Activated naive CD4-positive, alpha-beta T cell treated with anti-CD3 and anti-CD28 coated beads for 36 hours (primary cell): ENCODE measurements at regions not wholly inside any gene's neighbourhood (a gene's known extent, or its start where the extent isn't known, plus 50 kb on each side); places are given as distances from the start of the nearest gene placed in this dataset.

ENCODE experiments used
- CTCF ChIA-PET: fragments of 350-600 bp; sonication (Branson Sonifier 250); formaldehyde crosslinking; loops from one replicate; lab custom pipeline; 2021; ENCODE audit warnings: antibody characterized with exemption; lab: Charles Lee
- DNase-seq: peaks from one replicate; pipeline ENCODE4 v3.0.0-alpha.2; 2020
- H3K27ac Mint-ChIP-seq: one replicate; pipeline ENCODE4 v1.8.0; 2021; ENCODE audit warnings: mild to moderate bottlenecking, mixed read lengths
- H3K27me3 Mint-ChIP-seq: one replicate; pipeline ENCODE4 v1.8.0; 2021; ENCODE audit warnings: low read depth, mixed read lengths
- H3K36me3 Mint-ChIP-seq: one replicate; pipeline ENCODE4 v1.8.0; 2021; ENCODE audit warnings: low read depth, mixed read lengths
- H3K4me1 Mint-ChIP-seq: one replicate; pipeline ENCODE4 v1.8.0; 2021; ENCODE audit warnings: low read depth, mixed read lengths
- H3K4me3 Mint-ChIP-seq: one replicate; pipeline ENCODE4 v1.8.0; 2021; ENCODE audit warnings: mild to moderate bottlenecking, moderate library complexity, mixed read lengths
- H3K9me3 Mint-ChIP-seq: one replicate; pipeline ENCODE4 v1.8.0; 2021; ENCODE audit warnings: mixed read lengths
- intact Hi-C: fragments of 100-400 bp; cut with micrococcal nuclease; formaldehyde crosslinking; loops from one replicate; pipeline ENCODE4 v1.15.1; 2023

DNA sequence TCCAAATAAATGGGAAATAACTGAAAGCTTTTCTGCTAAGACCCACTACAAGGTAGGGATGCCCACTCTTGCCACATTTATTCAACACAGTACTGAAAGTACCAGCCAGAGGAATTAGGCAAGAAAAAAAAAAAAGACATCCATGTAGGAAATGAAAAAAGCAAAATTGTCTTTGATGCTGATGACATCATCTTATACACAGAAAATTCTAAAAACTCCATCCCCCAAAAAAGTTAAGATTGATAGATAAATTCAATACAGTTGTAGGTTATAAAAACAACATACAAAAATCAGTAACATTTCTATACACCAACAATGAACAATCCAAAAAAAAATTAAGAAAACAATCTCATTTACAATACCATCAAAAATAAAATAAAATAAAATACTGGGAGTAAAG lies 330.4 kb downstream of the RBM26 start:
- no peak for DNase-seq
- peaks cover 7% of the 10 kb centered on the region for H3K27me3 Mint-ChIP-seq
- intact Hi-C loops: no loop called here
- H3K36me3 Mint-ChIP-seq: no peaks in the 10 kb centered on the region
- H3K27ac Mint-ChIP-seq: no peak overlapping the region
- no peaks in the 10 kb centered on the region for H3K9me3 Mint-ChIP-seq
- H3K4me3 Mint-ChIP-seq: no peak overlapping the region
- CTCF ChIA-PET: interaction anchor here (0.7 kb wide), 1 partner anchor 302 kb away, joined by 4 read pairs; no protein-coding TSS in a partner anchor
- no peaks in the 10 kb centered on the region for H3K4me1 Mint-ChIP-seq

- H3K27me3 Mint-ChIP-seq: peaks cover 19% of the 10 kb centered on the region
- no peak overlapping the region for H3K4me3 Mint-ChIP-seq
- no peak overlapping the region for H3K27ac Mint-ChIP-seq
- intact Hi-C loops: no loop called here
- H3K9me3 Mint-ChIP-seq: no peaks in the 10 kb centered on the region
- H3K4me1 Mint-ChIP-seq: no peaks in the 10 kb centered on the region
- CTCF ChIA-PET: interaction anchor here (0.7 kb wide), 1 partner anchor 11 kb away, joined by 3 read pairs; no protein-coding TSS in a partner anchor
- DNase-seq: no peak
- H3K36me3 Mint-ChIP-seq: no peaks in the 10 kb centered on the region
These were observed 335.6 kb downstream of the RBM26 start for GRCh38 chr13:79070343-79070974.

- H3K36me3 Mint-ChIP-seq: no peaks in the 10 kb centered on the region
- intact Hi-C loops: no loop called here
These were observed 343.8 kb downstream of the RBM26 start for GRCh38 chr13:79062291-79062690.

GRCh38 chr13:79060216-79060615 lies 345.8 kb downstream of the RBM26 start:
- Mint-ChIP-seq H3K4me1 (no peaks in the 10 kb centered on the region), H3K27ac (no peak overlapping the region), H3K9me3 (no peaks in the 10 kb centered on the region), H3K27me3 (peaks cover 12% of the 10 kb centered on the region), H3K4me3 (no peak overlapping the region), H3K36me3 (no peaks in the 10 kb centered on the region)
- CTCF ChIA-PET: no interaction called here
- intact Hi-C loops: no loop called here
- no peak for DNase-seq

More at GRCh38 chr13:79062291-79062690, 343.8 kb downstream of the RBM26 start:
- no peak overlapping the region for H3K4me3 Mint-ChIP-seq
- H3K4me1 Mint-ChIP-seq: no peaks in the 10 kb centered on the region
- H3K9me3 Mint-ChIP-seq: no peaks in the 10 kb centered on the region
- peaks cover 17% of the 10 kb centered on the region for H3K27me3 Mint-ChIP-seq
- no peak overlapping the region for H3K27ac Mint-ChIP-seq
- CTCF ChIA-PET: interaction anchor here (0.7 kb wide), 1 partner anchor 9 kb away, joined by 3 read pairs; no protein-coding TSS in a partner anchor
- no peak for DNase-seq

DNA sequence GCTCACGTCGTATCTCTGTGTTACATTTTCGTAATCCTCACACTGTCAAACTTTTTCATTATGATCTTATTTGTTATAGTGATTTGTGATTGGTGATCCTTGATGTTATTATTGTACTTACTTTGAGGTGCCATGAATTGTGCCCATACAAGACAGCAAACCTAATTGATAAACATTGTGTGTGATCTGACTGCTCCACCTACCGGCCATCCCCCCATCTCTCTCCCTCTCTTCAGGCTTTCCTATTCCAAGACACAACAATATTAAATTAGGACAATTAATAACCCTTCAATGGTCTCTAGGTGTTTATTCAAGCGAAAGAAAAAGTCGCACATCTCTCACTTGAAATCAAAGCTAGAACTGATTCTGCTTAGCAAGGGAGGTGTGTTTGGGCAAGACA lies 349.3 kb downstream of the RBM26 start:
- no peak for DNase-seq
- CTCF ChIA-PET: interaction anchor here (0.6 kb wide), 1 partner anchor 414 kb away, joined by 3 read pairs; no protein-coding TSS in a partner anchor
- Mint-ChIP-seq H3K27ac (no peak overlapping the region), H3K4me3 (no peak overlapping the region), H3K9me3 (no peaks in the 10 kb centered on the region), H3K36me3 (no peaks in the 10 kb centered on the region), H3K4me1 (no peaks in the 10 kb centered on the region), H3K27me3 (peaks cover 3% of the 10 kb centered on the region)
- intact Hi-C loops: no loop called here

DNA sequence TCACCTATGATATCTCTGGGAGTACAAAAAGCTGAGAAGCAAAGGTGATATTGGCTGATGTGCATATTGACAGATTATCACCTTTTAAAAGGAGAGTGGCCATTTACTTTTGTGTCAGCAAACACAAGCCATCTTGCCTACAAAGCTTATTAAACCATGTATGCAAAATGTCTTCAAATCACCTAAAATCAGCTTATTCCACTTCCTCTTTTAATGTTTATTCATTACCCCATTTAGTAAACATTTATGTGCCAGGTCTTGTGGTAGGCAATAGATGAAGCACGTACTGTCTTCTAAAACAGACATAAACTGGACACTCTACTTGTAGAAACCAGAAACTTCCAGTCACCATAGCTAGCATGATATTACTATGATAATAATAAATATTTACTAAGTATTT lies 354.6 kb downstream of the RBM26 start:
- no peak for DNase-seq
- Mint-ChIP-seq H3K27ac (no peak overlapping the region), H3K4me1 (no peaks in the 10 kb centered on the region), H3K4me3 (no peak overlapping the region), H3K27me3 (peaks cover 5% of the 10 kb centered on the region), H3K9me3 (no peaks in the 10 kb centered on the region), H3K36me3 (no peaks in the 10 kb centered on the region)
- CTCF ChIA-PET: interaction anchor here (0.7 kb wide), 1 partner anchor 9 kb away, joined by 3 read pairs; no protein-coding TSS in a partner anchor
- intact Hi-C loops: no loop called here

GRCh38 chr13:79044415-79044814 lies 361.6 kb downstream of the RBM26 start:
- peaks cover 5% of the 10 kb centered on the region for H3K27me3 Mint-ChIP-seq
- CTCF ChIA-PET: no interaction called here

DNA sequence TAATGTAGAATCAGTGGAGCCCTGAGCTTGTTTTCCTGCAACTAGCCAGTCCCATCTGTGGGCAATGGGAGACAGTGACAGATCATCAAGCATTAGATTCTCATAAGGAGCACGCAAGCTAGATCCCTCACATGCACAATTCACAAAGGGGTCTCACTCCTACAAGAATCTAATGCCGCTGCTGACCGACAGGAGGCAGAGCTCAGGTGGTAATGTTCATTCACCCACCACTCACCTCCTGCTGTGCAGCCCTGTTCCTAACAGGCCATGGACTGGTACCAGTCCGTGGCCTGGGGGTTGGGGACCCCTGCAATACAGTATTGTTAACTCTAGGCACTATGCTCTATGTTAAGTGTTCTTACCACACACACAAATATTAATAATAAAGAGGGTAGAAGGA lies 362.8 kb downstream of the RBM26 start:
- intact Hi-C loops: no loop called here
- DNase-seq: no peak
- CTCF ChIA-PET: no interaction called here
- peaks cover 5% of the 10 kb centered on the region for H3K27me3 Mint-ChIP-seq
- no peak overlapping the region for H3K4me3 Mint-ChIP-seq
- H3K9me3 Mint-ChIP-seq: no peaks in the 10 kb centered on the region
- H3K27ac Mint-ChIP-seq: no peak overlapping the region
- H3K36me3 Mint-ChIP-seq: no peaks in the 10 kb centered on the region
- H3K4me1 Mint-ChIP-seq: no peaks in the 10 kb centered on the region

More at GRCh38 chr13:79044415-79044814, 361.6 kb downstream of the RBM26 start:
- no peaks in the 10 kb centered on the region for H3K9me3 Mint-ChIP-seq
- DNase-seq: no peak
- H3K27ac Mint-ChIP-seq: no peak overlapping the region
- H3K4me1 Mint-ChIP-seq: no peaks in the 10 kb centered on the region
- no peaks in the 10 kb centered on the region for H3K36me3 Mint-ChIP-seq
- intact Hi-C loops: no loop called here
- no peak overlapping the region for H3K4me3 Mint-ChIP-seq

- Mint-ChIP-seq H3K36me3 (no peaks in the 10 kb centered on the region), H3K9me3 (no peaks in the 10 kb centered on the region), H3K27me3 (peaks cover 8% of the 10 kb centered on the region), H3K4me1 (no peaks in the 10 kb centered on the region), H3K4me3 (no peak overlapping the region), H3K27ac (no peak overlapping the region)
- intact Hi-C loops: no loop called here
- no peak for DNase-seq
- CTCF ChIA-PET: interaction anchor here (0.8 kb wide), 1 partner anchor 174 kb away, joined by 3 read pairs; no protein-coding TSS in a partner anchor
These were observed 368.9 kb downstream of the RBM26 start for GRCh38 chr13:79037197-79037596.

DNA sequence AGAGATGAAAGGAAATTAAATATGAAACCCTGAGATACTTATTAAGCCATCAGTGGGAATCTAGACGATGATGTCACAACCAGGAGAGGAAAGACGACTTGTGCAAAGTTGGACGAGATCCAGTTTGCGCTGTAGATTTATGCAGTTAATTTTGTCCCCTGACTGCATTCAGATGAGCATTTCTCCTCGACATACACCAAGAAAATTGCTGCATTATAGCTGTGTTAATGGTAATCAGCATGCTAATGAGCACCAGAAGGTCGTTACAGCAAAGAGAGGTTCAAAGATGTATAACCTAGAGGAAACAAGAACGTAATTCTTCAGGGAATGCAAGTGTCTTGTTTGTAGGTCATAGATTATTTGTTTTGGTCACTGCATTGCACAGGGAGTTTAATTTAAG lies 371.7 kb downstream of the RBM26 start:
- no peak overlapping the region for H3K27ac Mint-ChIP-seq
- no peak overlapping the region for H3K4me3 Mint-ChIP-seq
- no peaks in the 10 kb centered on the region for H3K9me3 Mint-ChIP-seq
- DNase-seq: no peak
- H3K4me1 Mint-ChIP-seq: no peaks in the 10 kb centered on the region
- CTCF ChIA-PET: no interaction called here
- peaks cover 11% of the 10 kb centered on the region for H3K27me3 Mint-ChIP-seq
- intact Hi-C loops: no loop called here
- no peaks in the 10 kb centered on the region for H3K36me3 Mint-ChIP-seq

- Mint-ChIP-seq H3K4me3 (no peak overlapping the region), H3K36me3 (no peaks in the 10 kb centered on the region), H3K9me3 (no peaks in the 10 kb centered on the region), H3K27ac (no peak overlapping the region), H3K4me1 (no peaks in the 10 kb centered on the region), H3K27me3 (peaks cover 7% of the 10 kb centered on the region)
- intact Hi-C loops: no loop called here
- CTCF ChIA-PET: no interaction called here
- DNase-seq: no peak
These were observed 371.6 kb upstream of the OBI1 start for GRCh38 chr13:79030513-79030912.

DNA sequence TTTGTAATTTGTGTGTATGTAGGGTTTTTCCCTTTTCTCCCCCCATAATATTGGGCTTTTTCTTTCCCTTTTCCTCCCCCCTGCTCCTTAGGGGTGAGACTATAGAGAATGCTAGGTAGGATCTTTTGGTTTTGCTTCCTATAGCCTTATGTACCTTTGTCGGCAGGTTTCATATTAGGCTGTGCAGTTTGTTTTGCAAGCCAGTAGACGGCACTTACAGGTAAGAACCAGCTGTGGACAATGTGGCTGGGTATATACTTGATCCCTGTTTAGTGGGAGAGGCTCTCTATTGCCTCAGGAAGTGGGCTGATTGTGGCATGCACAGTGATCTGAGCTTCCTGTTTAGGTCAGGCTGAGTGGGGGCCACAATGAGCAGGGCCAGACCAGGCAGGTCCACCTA lies 359.2 kb upstream of the OBI1 start:
- H3K27me3 Mint-ChIP-seq: peaks cover 11% of the 10 kb centered on the region
- no peak for DNase-seq
- intact Hi-C loops: no loop called here
- H3K4me3 Mint-ChIP-seq: no peak overlapping the region
- no peaks in the 10 kb centered on the region for H3K4me1 Mint-ChIP-seq
- peaks cover 1% of the 10 kb centered on the region for H3K36me3 Mint-ChIP-seq
- peaks cover 20% of the 10 kb centered on the region for H3K9me3 Mint-ChIP-seq
- no peak overlapping the region for H3K27ac Mint-ChIP-seq
- CTCF ChIA-PET: interaction anchor here (0.7 kb wide), 1 partner anchor 373 kb away, joined by 3 read pairs; no protein-coding TSS in a partner anchor

GRCh38 chr13:79011179-79011578 lies 352.2 kb upstream of the OBI1 start:
- intact Hi-C loops: no loop called here
- H3K9me3 Mint-ChIP-seq: peaks cover 7% of the 10 kb centered on the region
- no peak overlapping the region for H3K27ac Mint-ChIP-seq
- no peaks in the 10 kb centered on the region for H3K4me1 Mint-ChIP-seq
- no peak for DNase-seq
- H3K36me3 Mint-ChIP-seq: no peaks in the 10 kb centered on the region
- peaks cover 13% of the 10 kb centered on the region for H3K27me3 Mint-ChIP-seq
- CTCF ChIA-PET: no interaction called here
- no peak overlapping the region for H3K4me3 Mint-ChIP-seq
